ENCODE measurements at regions not wholly inside any gene's neighbourhood (a gene's known extent, or its start where the extent isn't known, plus 50 kb on each side); places are given as distances from the start of the nearest gene placed in this dataset.
A peak's percentile ranks its signal among the peaks of the same experiment; 100 is the strongest.

DNA sequence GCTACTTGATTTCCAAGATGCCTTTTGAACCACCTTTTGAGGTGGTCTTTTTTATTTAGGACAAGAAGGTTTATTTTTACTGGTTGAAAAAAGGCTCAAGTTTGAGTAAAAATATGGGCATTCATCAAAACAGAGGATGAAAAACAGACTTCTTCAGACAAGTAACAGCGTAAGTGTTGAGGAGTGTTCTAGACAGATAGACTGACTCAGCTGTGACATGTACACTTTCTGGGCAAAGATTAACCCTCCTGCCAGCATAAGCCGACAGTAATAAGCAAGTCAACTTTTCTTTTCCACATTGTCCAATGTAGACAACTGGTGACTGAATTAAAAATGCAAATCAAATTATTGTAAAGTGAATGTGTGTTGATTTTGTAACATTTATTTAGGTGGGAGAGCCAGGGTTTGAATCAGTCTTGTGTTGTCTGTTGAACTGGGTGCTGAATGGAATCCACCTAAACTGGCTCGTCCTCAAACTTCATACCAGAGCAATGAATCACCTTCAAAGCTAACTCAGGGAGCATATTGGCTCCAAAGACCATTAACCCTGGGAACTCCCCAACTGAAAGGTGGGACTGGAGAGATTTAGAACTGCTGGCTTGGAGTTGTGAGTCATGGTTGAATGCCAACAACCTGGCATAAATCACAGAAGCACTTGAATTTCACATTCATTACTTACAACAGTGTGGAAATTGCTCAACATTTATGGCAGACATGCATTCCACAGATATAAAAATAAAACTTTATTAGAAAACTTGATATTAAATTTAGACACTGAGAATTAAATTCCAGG, 377.0 kb downstream of the ETS1 start:
- CTCF ChIA-PET = interaction anchor here (0.6 to 1.0 kb wide), 2 partner anchors 161 to 422 kb away, joined by 3 to 6 read pairs; no protein-coding TSS in a partner anchor
- Histone ChIP-seq H3K9me1 (ENCODE audit: insufficient read depth, low read length) (peaks cover 3% of the 10 kb centered on the region; the same call in 1 of the 2 replicates), H2BK15ac (ENCODE audit: low read depth, low read length) (0 out of 3 replicates have a peak overlapping the region, but pooled peaks have one; percentile 7), H3K4ac (ENCODE audit: low read depth, low read length) (peak overlapping the region; percentile 34; the same call in 1 of the 2 replicates), H2BK120ac (ENCODE audit: low read depth, low read length) (peak overlapping the region; percentile 53; the same call in 1 of the 2 replicates), H2AFZ (replicated peaks; ENCODE audit: low read length, poor library complexity) (no peak overlapping the region), H4K91ac (ENCODE audit: insufficient read depth, low read depth, low read length) (no peak overlapping the region; the same call in 1 of the 2 replicates), H3K56ac (ENCODE audit: extremely low read depth, insufficient read depth, low read length) (no peak overlapping the region; the same call in 1 of the 2 replicates), H3K18ac (ENCODE audit: low read depth, low read length) (peak overlapping the region; percentile 50; the same call in 1 of the 2 replicates), H3K23ac (ENCODE audit: low read depth, low read length) (no peak overlapping the region), H2BK20ac (ENCODE audit: low read depth, low read length) (peak overlapping the region; percentile 31; the same call in 1 of the 2 replicates), H3K14ac (replicated peaks; ENCODE audit: low read depth, low read length) (no peak overlapping the region), H3K9ac (ENCODE audit: low read depth, low read length) (no peak overlapping the region), H2AK5ac (ENCODE audit: low read depth, low read length) (no peak overlapping the region; the same call in 1 of the 2 replicates), H3K79me1 (ENCODE audit: low read depth in 1 of 2, low read length in 2 of 2) (no peaks in the 10 kb centered on the region), H2BK5ac (ENCODE audit: low read depth, low read length, poor library complexity, severe bottlenecking) (peak overlapping the region; percentile 91), H3K4me1 (ENCODE audit: control insufficient read depth, insufficient read depth, low read length) (peaks cover 5% of the 10 kb centered on the region), H3K36me3 (ENCODE audit: control insufficient read depth, insufficient read depth, low read length) (no peaks in the 10 kb centered on the region), H4K8ac (ENCODE audit: low read depth in 2 of 2, low read length in 2 of 2) (0 out of 4 replicates have a peak overlapping the region, but pooled peaks of 1 of the 2 experiments have one; percentile 25), H3K9me3 (ENCODE audit: control insufficient read depth, insufficient read depth, low read length) (peaks cover 4% of the 10 kb centered on the region; the same call in 1 of the 2 replicates), H4K5ac (ENCODE audit: low read depth, low read length) (no peak overlapping the region; the same call in 1 of the 2 replicates), H2AK9ac (replicated peaks; ENCODE audit: low read depth, low read length, poor library complexity) (no peak overlapping the region), H3K4me3 (ENCODE audit: insufficient read depth, low read depth, low read length) (no peak overlapping the region; the same call in 1 of the 2 replicates), H3K27me3 (ENCODE audit: control insufficient read depth, insufficient read depth, low read length) (no peaks in the 10 kb centered on the region), H3K4me2 (ENCODE audit: low read depth, low read length) (peak overlapping the region; percentile 11; the same call in 1 of the 2 replicates), H3K27ac (ENCODE audit: insufficient read depth, low read length) (no peak overlapping the region), H4K20me1 (ENCODE audit: insufficient read depth, low read length) (no peaks in the 10 kb centered on the region)
- in situ Hi-C loops (cut with MboI; ENCODE audit: low sequenced_read_pairs) (no loop called here), intact Hi-C loops (cut with micrococcal nuclease) (no loop called here), dilution Hi-C loops (cut with HindIII; ENCODE audit: low sequenced_read_pairs, unreplicated experiment) (no loop called here)
- ATAC-seq (ENCODE audit: low read depth) (peak; percentile 74), DNase-seq (peak; percentile 94)
- no CpG with 5 or more reads among the region's 3 CpGs for WGBS, 2 experiments (ENCODE audit: extremely low coverage in 2 of 2, insufficient read length in 1 of 2)
- no TSS peak for BruUV-seq (replicated peaks)
- POLR2A ChIA-PET (ENCODE audit: unreplicated experiment) = no interaction called here
- TF ChIP-seq CEBPB (IDR thresholded peaks at IDR 0.05; ENCODE audit: low read depth, low read length) = peak; percentile 88
- peak; percentile 78 for TF ChIP-seq FOS (IDR thresholded peaks at IDR 0.05; ENCODE audit: low read depth, low read length)
- TF ChIP-seq MAFK (IDR thresholded peaks at IDR 0.05; ENCODE audit: low read depth, low read length) = 0 out of 2 replicates have a peak, but pooled peaks have one; percentile 4
- TF ChIP-seq POLR2A (IDR thresholded peaks at IDR 0.05; ENCODE audit: low read depth, low read length) = no peak
